NT2/D1 (cell line): ENCODE measurements at regions not wholly inside any gene's neighbourhood (a gene's known extent, or its start where the extent isn't known, plus 50 kb on each side); places are given as distances from the start of the nearest gene placed in this dataset.

Experiments used
- SUZ12 ChIP-seq: IDR thresholded peaks from 2 replicates; pipeline ENCODE4 v1.6.1; 2011; ENCODE audit not compliant: insufficient read length, insufficient read depth; ENCODE audit errors: extremely low read depth
- YY1 ChIP-seq: IDR thresholded peaks from 2 replicates; pipeline ENCODE4 v1.6.1; 2011; ENCODE audit not compliant: insufficient read length, insufficient read depth
- ZNF274 ChIP-seq: IDR thresholded peaks from 2 replicates; pipeline ENCODE4 v1.6.1; 2011; ENCODE audit warnings: mild to moderate bottlenecking, low read depth, low read length

- no peak for TF ChIP-seq SUZ12
- TF ChIP-seq ZNF274, result no peak
- no peak for TF ChIP-seq YY1
Observed at GRCh38 chr2:15779381-15780041, 160.8 kb upstream of the MYCN start.
